Endodermal cell (in vitro differentiated cells): ENCODE measurements at regions not wholly inside any gene's neighbourhood (a gene's known extent, or its start where the extent isn't known, plus 50 kb on each side); places are given as distances from the start of the nearest gene placed in this dataset.

ENCODE experiments used
- DNase-seq: peaks from one replicate; pipeline ENCODE4 v3.0.0-alpha.2; 2017
- H3K27ac ChIP-seq: 2 replicates; pipeline ENCODE4 v1.5.1; 2013; ENCODE audit warnings: mild to moderate bottlenecking, low read depth, low read length, moderate library complexity
- H3K27me3 ChIP-seq: 2 replicates; pipeline ENCODE4 v1.6.1; 2013; ENCODE audit warnings: mild to moderate bottlenecking, low read length, moderate library complexity; ENCODE audit not compliant: insufficient read depth, control insufficient read depth, poor library complexity, severe bottlenecking
- H3K36me3 ChIP-seq: 2 replicates; pipeline ENCODE4 v1.7.0; 2013; ENCODE audit warnings: mild to moderate bottlenecking, low read length, moderate library complexity; ENCODE audit not compliant: control insufficient read depth, insufficient read depth
- H3K4me1 ChIP-seq: one replicate; pipeline ENCODE4 v1.7.0; 2013; ENCODE audit warnings: low read length; ENCODE audit not compliant: control insufficient read depth, insufficient read depth
- H3K4me3 ChIP-seq: 2 replicates; pipeline ENCODE4 v1.5.1; 2013; ENCODE audit warnings: mild to moderate bottlenecking, low read length, moderate library complexity
- H3K9ac ChIP-seq: 2 replicates; pipeline ENCODE4 v1.6.1; 2013; ENCODE audit warnings: mild to moderate bottlenecking, low read length, moderate library complexity; ENCODE audit not compliant: poor library complexity, severe bottlenecking; ENCODE audit errors: extremely low read depth
- H3K9me3 ChIP-seq: 2 replicates; pipeline ENCODE4 v1.6.1; 2013; ENCODE audit warnings: mild to moderate bottlenecking, low read length, moderate library complexity; ENCODE audit not compliant: control insufficient read depth
- H3K27ac Mint-ChIP-seq: 2 replicates; pipeline ENCODE4 v1.8.0; 2020; ENCODE audit warnings: mixed read lengths
- H3K27me3 Mint-ChIP-seq: 2 replicates; pipeline ENCODE4 v1.8.0; 2021; ENCODE audit warnings: mild to moderate bottlenecking, mixed read lengths; ENCODE audit not compliant: insufficient read depth
- H3K36me3 Mint-ChIP-seq: 2 replicates; pipeline ENCODE4 v1.8.0; 2020; ENCODE audit warnings: low read depth, mixed read lengths
- H3K4me1 Mint-ChIP-seq: 2 replicates; pipeline ENCODE4 v1.8.0; 2020; ENCODE audit warnings: mixed read lengths
- H3K4me3 Mint-ChIP-seq: 2 replicates; pipeline ENCODE4 v1.8.0; 2020; ENCODE audit warnings: mild to moderate bottlenecking, moderate library complexity, mixed read lengths
- H3K9me3 Mint-ChIP-seq: 2 replicates; pipeline ENCODE4 v1.8.0; 2020; ENCODE audit warnings: mild to moderate bottlenecking, mixed read lengths
- CTCF ChIP-seq: fragments of 200-600 bp; sonication (generic); conservative IDR thresholded peaks from 2 replicates; pipeline ENCODE4 v1.5.0; 2021; ENCODE audit warnings: antibody characterized with exemption, mild to moderate bottlenecking
- WGBS, 2 experiments: methylation state at CpG; one replicate each; pipeline versions ENCODE4 v1.1.5 to v1.1.7; 2013; ENCODE audit warnings: missing lambda C conversion rate in 2 of 2, mixed read lengths in 1 of 2; ENCODE audit not compliant: insufficient coverage in 1 of 2, insufficient read length in 1 of 2; 5-methylcytosine and 5-hydroxymethylcytosine counted together

- H3K27ac Mint-ChIP-seq, result no peak overlapping the region
- DNase-seq, result peak; percentile 87
- H3K27me3 Mint-ChIP-seq, result no peaks in the 10 kb centered on the region
- H3K9ac ChIP-seq, result no peak overlapping the region
- no peak overlapping the region for H3K4me3 ChIP-seq
- no peak overlapping the region for H3K27ac ChIP-seq
- H3K36me3 Mint-ChIP-seq, result no peaks in the 10 kb centered on the region
- 58 to 100% methylated on average over 1 to 3 of the region's 3 CpGs for WGBS, 2 experiments
- no peaks in the 10 kb centered on the region for H3K4me1 ChIP-seq
- no peaks in the 10 kb centered on the region for H3K27me3 ChIP-seq
- no peaks in the 10 kb centered on the region for H3K4me1 Mint-ChIP-seq
- H3K9me3 ChIP-seq, result no peaks in the 10 kb centered on the region
- TF ChIP-seq CTCF, result peak; percentile 93
- H3K9me3 Mint-ChIP-seq, result no peaks in the 10 kb centered on the region
- no peak overlapping the region for H3K4me3 Mint-ChIP-seq
- H3K36me3 ChIP-seq, result no peaks in the 10 kb centered on the region
Observed at GRCh38 chr2:147082850-147083522, 761.8 kb upstream of the ACVR2A start.

GRCh38 chr2:147081831-147082230 is 763.0 kb upstream of the ACVR2A start:
- 90 to 91% methylated on average over 4 of the region's 4 CpGs for WGBS, 2 experiments
- Mint-ChIP-seq H3K27ac (no peak overlapping the region), H3K36me3 (no peaks in the 10 kb centered on the region), H3K4me1 (no peaks in the 10 kb centered on the region), H3K4me3 (no peak overlapping the region), H3K9me3 (no peaks in the 10 kb centered on the region), H3K27me3 (no peaks in the 10 kb centered on the region)
- Histone ChIP-seq H3K9ac (no peak overlapping the region), H3K27ac (no peak overlapping the region), H3K4me1 (no peaks in the 10 kb centered on the region), H3K27me3 (no peaks in the 10 kb centered on the region), H3K36me3 (no peaks in the 10 kb centered on the region), H3K9me3 (no peaks in the 10 kb centered on the region), H3K4me3 (no peak overlapping the region)
- TF ChIP-seq CTCF, result no peak
- no peak for DNase-seq

- H3K4me3 ChIP-seq, result no peak overlapping the region
- no peaks in the 10 kb centered on the region for H3K27me3 ChIP-seq
- Mint-ChIP-seq H3K27ac (no peak overlapping the region), H3K9me3 (no peaks in the 10 kb centered on the region), H3K36me3 (no peaks in the 10 kb centered on the region), H3K27me3 (no peaks in the 10 kb centered on the region), H3K4me3 (no peak overlapping the region), H3K4me1 (no peaks in the 10 kb centered on the region)
- H3K9ac ChIP-seq, result no peak overlapping the region
- DNase-seq, result no peak
- no peak for TF ChIP-seq CTCF
- H3K4me1 ChIP-seq, result no peaks in the 10 kb centered on the region
- H3K9me3 ChIP-seq, result no peaks in the 10 kb centered on the region
- H3K27ac ChIP-seq, result no peak overlapping the region
- WGBS, 2 experiments, result 94 to 100% methylated on average over 1 to 2 of the region's 2 CpGs
- H3K36me3 ChIP-seq, result no peaks in the 10 kb centered on the region
Observed at GRCh38 chr2:147076634-147077033, 768.2 kb upstream of the ACVR2A start.
